ENCODE measurements at regions not wholly inside any gene's neighbourhood (a gene's known extent, or its start where the extent isn't known, plus 50 kb on each side); places are given as distances from the start of the nearest gene placed in this dataset.

- TF ChIP-seq POLR2A (IDR thresholded peaks at IDR 0.05) (no peak), CTCF (IDR thresholded peaks at IDR 0.05) (no peak)
Observed at GRCh38 chr9:108022246-108022935, 532.8 kb upstream of the KLF4 start.
